ENCODE measurements at regions not wholly inside any gene's neighbourhood (a gene's known extent, or its start where the extent isn't known, plus 50 kb on each side); places are given as distances from the start of the nearest gene placed in this dataset.

- no peaks in the 10 kb centered on the region for H3K27me3 ChIP-seq (replicated peaks; ENCODE audit: insufficient read depth, low read depth, low read length, poor library complexity)
- no TSS peak for BruUV-seq (replicated peaks)
- no peaks in the 10 kb centered on the region for H3K36me3 ChIP-seq (ENCODE audit: insufficient read depth, low read length, poor library complexity, severe bottlenecking)
- ChIA-PET CTCF (no interaction called here), POLR2A (ENCODE audit: low non-redundant PET) (no interaction called here)
- no peak overlapping the region for H3K4me3 ChIP-seq (ENCODE audit: low read depth, low read length, poor library complexity, severe bottlenecking)
- no peak for TF ChIP-seq EZH2 (IDR thresholded peaks at IDR 0.05; ENCODE audit: borderline replicate concordance, low read depth, low read length, poor library complexity, severe bottlenecking)
- no peak for TF ChIP-seq CTCF (conservative IDR thresholded peaks at IDR 0.05; ENCODE audit: low read depth, low read length)
- no peak overlapping the region for H3K27ac ChIP-seq (ENCODE audit: low read depth, low read length, poor library complexity, severe bottlenecking)
- intact Hi-C loops (cut with micrococcal nuclease; ENCODE audit: unreplicated experiment): no loop called here
- DNase-seq (ENCODE audit: low spot score): peak; percentile 52
- H3K9me3 ChIP-seq (ENCODE audit: low read depth, low read length, poor library complexity, severe bottlenecking): peaks cover 6% of the 10 kb centered on the region
- no peaks in the 10 kb centered on the region for H3K4me1 ChIP-seq (ENCODE audit: insufficient read depth, low read length, poor library complexity, severe bottlenecking)
Measured at GRCh38 chr19:46546194-46546896, 50.7 kb upstream of the PNMA8B start.

- Histone ChIP-seq H3K4me3 (ENCODE audit: low read depth, low read length, poor library complexity, severe bottlenecking) (no peak overlapping the region), H3K4me1 (ENCODE audit: insufficient read depth, low read length, poor library complexity, severe bottlenecking) (no peaks in the 10 kb centered on the region), H3K36me3 (ENCODE audit: insufficient read depth, low read length, poor library complexity, severe bottlenecking) (no peaks in the 10 kb centered on the region), H3K27ac (ENCODE audit: low read depth, low read length, poor library complexity, severe bottlenecking) (no peak overlapping the region), H3K27me3 (replicated peaks; ENCODE audit: insufficient read depth, low read depth, low read length, poor library complexity) (peaks cover 11% of the 10 kb centered on the region), H3K9me3 (ENCODE audit: low read depth, low read length, poor library complexity, severe bottlenecking) (peaks cover 18% of the 10 kb centered on the region)
- intact Hi-C loops (cut with micrococcal nuclease; ENCODE audit: unreplicated experiment): no loop called here
- DNase-seq (ENCODE audit: low spot score): no peak
- ChIA-PET CTCF (interaction anchor here (1.5 kb wide), 1 partner anchor 13 kb away, joined by 6 read pairs; no protein-coding TSS in a partner anchor), POLR2A (ENCODE audit: low non-redundant PET) (no interaction called here)
- BruUV-seq (replicated peaks): no TSS peak
- TF ChIP-seq CTCF (conservative IDR thresholded peaks at IDR 0.05; ENCODE audit: low read depth, low read length): no peak
- no peak for TF ChIP-seq EZH2 (IDR thresholded peaks at IDR 0.05; ENCODE audit: borderline replicate concordance, low read depth, low read length, poor library complexity, severe bottlenecking)
Measured at GRCh38 chr19:46550684-46551083, 50.4 kb upstream of the CALM3 start.

GRCh38 chr19:46551164-46551563 lies 50.0 kb upstream of the CALM3 start:
- H3K27ac ChIP-seq (ENCODE audit: low read depth, low read length, poor library complexity, severe bottlenecking): no peak overlapping the region
- no peaks in the 10 kb centered on the region for H3K4me1 ChIP-seq (ENCODE audit: insufficient read depth, low read length, poor library complexity, severe bottlenecking)
- no TSS peak for BruUV-seq (replicated peaks)
- TF ChIP-seq CTCF (conservative IDR thresholded peaks at IDR 0.05; ENCODE audit: low read depth, low read length): no peak
- TF ChIP-seq EZH2 (IDR thresholded peaks at IDR 0.05; ENCODE audit: borderline replicate concordance, low read depth, low read length, poor library complexity, severe bottlenecking): no peak
- CTCF ChIA-PET: interaction anchor here (1.5 kb wide), 1 partner anchor 14 kb away, joined by 6 read pairs; no protein-coding TSS in a partner anchor
- POLR2A ChIA-PET (ENCODE audit: low non-redundant PET): no interaction called here
- intact Hi-C loops (cut with micrococcal nuclease; ENCODE audit: unreplicated experiment): no loop called here
- no peaks in the 10 kb centered on the region for H3K36me3 ChIP-seq (ENCODE audit: insufficient read depth, low read length, poor library complexity, severe bottlenecking)
- peaks cover 22% of the 10 kb centered on the region for H3K9me3 ChIP-seq (ENCODE audit: low read depth, low read length, poor library complexity, severe bottlenecking)
- peaks cover 11% of the 10 kb centered on the region for H3K27me3 ChIP-seq (replicated peaks; ENCODE audit: insufficient read depth, low read depth, low read length, poor library complexity)
- H3K4me3 ChIP-seq (ENCODE audit: low read depth, low read length, poor library complexity, severe bottlenecking): no peak overlapping the region
- no peak for DNase-seq (ENCODE audit: low spot score)

Data from A673 (cell line).